Hepatocyte (in vitro differentiated cells): ENCODE measurements at regions not wholly inside any gene's neighbourhood (a gene's known extent, or its start where the extent isn't known, plus 50 kb on each side); places are given as distances from the start of the nearest gene placed in this dataset.

Experiments used
- EZH2 ChIP-seq: fragments of 200-600 bp; sonication (generic); IDR thresholded peaks from 2 replicates; pipeline ENCODE4 v1.6.1; 2016; ENCODE audit warnings: antibody characterized with exemption, mild to moderate bottlenecking, borderline replicate concordance
- EZH2phosphoT487 ChIP-seq: fragments of 200-600 bp; sonication (generic); IDR thresholded peaks from one replicate; pipeline ENCODE4 v1.6.1; 2018; ENCODE audit warnings: antibody characterized with exemption, mild to moderate bottlenecking, low read depth, moderate library complexity; ENCODE audit not compliant: unreplicated experiment, severe bottlenecking
- TF ChIP-seq, protein P1 (sequence below): fragments of 200-600 bp; sonication (generic); IDR thresholded peaks from 2 replicates; pipeline ENCODE4 v1.5.1; 2016; ENCODE audit warnings: antibody characterized with exemption, mild to moderate bottlenecking; ENCODE audit not compliant: poor library complexity

DNA sequence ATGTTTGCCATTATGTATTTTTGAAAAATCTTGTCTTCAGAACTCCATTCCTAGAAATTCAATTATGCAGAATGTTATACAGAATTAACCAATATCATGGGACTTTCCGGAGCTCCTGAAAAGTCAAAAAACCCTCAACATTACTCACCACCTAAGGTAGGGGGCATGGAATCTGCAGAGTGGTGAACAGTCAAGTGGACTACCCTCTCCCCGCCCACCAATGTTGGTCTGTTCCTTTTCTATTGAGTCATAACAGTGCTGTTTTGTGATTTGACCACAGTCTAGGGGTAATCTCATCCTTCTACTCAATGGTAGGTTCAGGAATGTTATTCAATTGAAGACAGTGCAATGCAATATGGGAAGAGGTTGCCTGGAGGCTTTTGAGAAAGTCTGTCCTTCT is 130.5 kb upstream of the HABP2 start:
- no peak for TF ChIP-seq EZH2phosphoT487
- TF ChIP-seq, protein P1, sequence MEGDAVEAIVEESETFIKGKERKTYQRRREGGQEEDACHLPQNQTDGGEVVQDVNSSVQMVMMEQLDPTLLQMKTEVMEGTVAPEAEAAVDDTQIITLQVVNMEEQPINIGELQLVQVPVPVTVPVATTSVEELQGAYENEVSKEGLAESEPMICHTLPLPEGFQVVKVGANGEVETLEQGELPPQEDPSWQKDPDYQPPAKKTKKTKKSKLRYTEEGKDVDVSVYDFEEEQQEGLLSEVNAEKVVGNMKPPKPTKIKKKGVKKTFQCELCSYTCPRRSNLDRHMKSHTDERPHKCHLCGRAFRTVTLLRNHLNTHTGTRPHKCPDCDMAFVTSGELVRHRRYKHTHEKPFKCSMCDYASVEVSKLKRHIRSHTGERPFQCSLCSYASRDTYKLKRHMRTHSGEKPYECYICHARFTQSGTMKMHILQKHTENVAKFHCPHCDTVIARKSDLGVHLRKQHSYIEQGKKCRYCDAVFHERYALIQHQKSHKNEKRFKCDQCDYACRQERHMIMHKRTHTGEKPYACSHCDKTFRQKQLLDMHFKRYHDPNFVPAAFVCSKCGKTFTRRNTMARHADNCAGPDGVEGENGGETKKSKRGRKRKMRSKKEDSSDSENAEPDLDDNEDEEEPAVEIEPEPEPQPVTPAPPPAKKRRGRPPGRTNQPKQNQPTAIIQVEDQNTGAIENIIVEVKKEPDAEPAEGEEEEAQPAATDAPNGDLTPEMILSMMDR, result no peak
- no peak for TF ChIP-seq EZH2
